ENCODE measurements at regions not wholly inside any gene's neighbourhood (a gene's known extent, or its start where the extent isn't known, plus 50 kb on each side); places are given as distances from the start of the nearest gene placed in this dataset.
A peak's percentile ranks its signal among the peaks of the same experiment; 100 is the strongest.

GRCh38 chr1:60487565-60488345 lies 414.2 kb upstream of the C1orf87 start:
- Histone ChIP-seq H3K4me2 (no peak overlapping the region), H3K4me1 (replicated peaks; ENCODE audit: insufficient read depth) (0 out of 2 replicates have a peak, but pooled peaks cover 6% of the 10 kb centered on the region), H3K36me3 (ENCODE audit: low read depth) (no peaks in the 10 kb centered on the region), H3K4me3 (no peak overlapping the region), H3K79me2 (ENCODE audit: low read depth) (no peaks in the 10 kb centered on the region), H2AFZ (no peak overlapping the region), H3K9me3 (ENCODE audit: insufficient read depth, low read depth) (no peaks in the 10 kb centered on the region), H3F3A (ENCODE audit: insufficient read depth, low read depth) (no peaks in the 10 kb centered on the region), H3K27ac (no peak overlapping the region), H4K20me1 (ENCODE audit: insufficient read depth) (no peaks in the 10 kb centered on the region), H3K9me2 (ENCODE audit: insufficient read depth) (no peaks in the 10 kb centered on the region), H3K27me3 (ENCODE audit: insufficient read depth, low read depth) (no peaks in the 10 kb centered on the region)
- intact Hi-C loops (cut with micrococcal nuclease; ENCODE audit: unreplicated experiment), result no loop called here
- CTCF ChIA-PET, result no interaction called here
- no TSS peak for BruUV-seq (replicated peaks)
- POLR2A ChIA-PET (ENCODE audit: unreplicated experiment), result no interaction called here
- no peak for TF ChIP-seq CTCF (conservative IDR thresholded peaks at IDR 0.05)
- TF ChIP-seq EZH2 (IDR thresholded peaks at IDR 0.05; ENCODE audit: low read depth), result no peak
- no peak for DNase-seq

DNA sequence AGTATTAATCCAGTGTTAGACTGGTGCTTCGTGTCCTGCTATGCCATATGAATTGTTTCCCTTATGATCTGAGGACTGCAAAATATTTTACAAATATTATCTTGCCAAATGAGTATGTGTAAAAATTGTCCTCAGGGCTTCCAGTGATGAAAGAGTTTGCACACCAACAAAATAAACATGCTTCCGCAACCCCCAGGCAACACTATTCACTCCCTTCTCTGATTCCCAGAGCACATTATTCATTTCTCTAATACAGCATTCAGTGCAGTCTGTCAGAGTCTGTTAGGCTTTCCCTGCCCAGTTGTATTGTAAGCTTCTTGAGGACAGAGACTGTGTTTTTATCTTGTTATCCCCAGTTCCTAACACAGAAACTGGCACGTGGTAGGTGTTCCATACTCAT lies 409.9 kb upstream of the C1orf87 start:
- DNase-seq, result peak in 1 of 2 experiments; percentile 40
- CTCF ChIA-PET, result no interaction called here
- Histone ChIP-seq H3K9me3 (ENCODE audit: insufficient read depth, low read depth) (peaks cover under 1% of the 10 kb centered on the region; the same call in 1 of the 2 replicates), H3K4me1 (replicated peaks; ENCODE audit: insufficient read depth) (0 out of 2 replicates have a peak, but pooled peaks cover 6% of the 10 kb centered on the region), H3K27me3 (ENCODE audit: insufficient read depth, low read depth) (no peaks in the 10 kb centered on the region), H3F3A (ENCODE audit: insufficient read depth, low read depth) (no peaks in the 10 kb centered on the region), H3K9me2 (ENCODE audit: insufficient read depth) (no peaks in the 10 kb centered on the region), H3K4me2 (peak overlapping the region; percentile 3; the same call in 1 of the 2 replicates), H3K36me3 (ENCODE audit: low read depth) (no peaks in the 10 kb centered on the region), H3K4me3 (no peak overlapping the region), H2AFZ (no peak overlapping the region), H3K79me2 (ENCODE audit: low read depth) (no peaks in the 10 kb centered on the region), H4K20me1 (ENCODE audit: insufficient read depth) (no peaks in the 10 kb centered on the region), H3K27ac (no peak overlapping the region)
- intact Hi-C loops (cut with micrococcal nuclease; ENCODE audit: unreplicated experiment), result no loop called here
- TF ChIP-seq CTCF (conservative IDR thresholded peaks at IDR 0.05) (no peak), EZH2 (IDR thresholded peaks at IDR 0.05; ENCODE audit: low read depth) (no peak)
- POLR2A ChIA-PET (ENCODE audit: unreplicated experiment), result no interaction called here
- BruUV-seq (replicated peaks), result no TSS peak

DNA sequence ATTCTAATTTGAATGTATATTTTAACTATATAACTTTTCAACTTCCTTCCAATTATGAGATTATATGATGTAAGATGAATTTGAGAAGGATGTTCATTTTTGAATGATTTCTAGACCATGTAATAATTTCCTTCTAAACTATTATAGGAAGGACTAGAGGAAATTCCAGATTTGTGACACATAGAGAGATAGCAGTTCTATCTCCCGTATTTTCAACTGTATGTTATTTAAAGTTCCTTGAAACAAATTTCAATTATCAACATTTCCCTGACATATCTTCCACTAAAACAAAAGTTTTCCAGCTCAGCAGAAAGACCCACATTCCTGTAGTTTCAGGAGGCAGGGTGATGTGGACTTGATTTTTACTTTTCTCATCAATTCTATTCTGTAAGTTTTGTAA lies 396.7 kb upstream of the C1orf87 start:
- DNase-seq, result no peak

More for the DNA sequence above, 396.7 kb upstream of the C1orf87 start:
- Histone ChIP-seq H3K9me3 (ENCODE audit: insufficient read depth, low read depth) (no peaks in the 10 kb centered on the region), H3F3A (ENCODE audit: insufficient read depth, low read depth) (no peaks in the 10 kb centered on the region), H3K36me3 (ENCODE audit: low read depth) (no peaks in the 10 kb centered on the region), H3K79me2 (ENCODE audit: low read depth) (no peaks in the 10 kb centered on the region), H3K9me2 (ENCODE audit: insufficient read depth) (no peaks in the 10 kb centered on the region), H3K27ac (no peak overlapping the region), H2AFZ (no peak overlapping the region), H3K4me1 (replicated peaks; ENCODE audit: insufficient read depth) (no peaks in the 10 kb centered on the region), H4K20me1 (ENCODE audit: insufficient read depth) (no peaks in the 10 kb centered on the region), H3K27me3 (ENCODE audit: insufficient read depth, low read depth) (no peaks in the 10 kb centered on the region), H3K4me2 (no peak overlapping the region), H3K4me3 (no peak overlapping the region)
- BruUV-seq (replicated peaks), result no TSS peak
- intact Hi-C loops (cut with micrococcal nuclease; ENCODE audit: unreplicated experiment), result no loop called here
- ChIA-PET POLR2A (ENCODE audit: unreplicated experiment) (no interaction called here), CTCF (no interaction called here)
- TF ChIP-seq CTCF (conservative IDR thresholded peaks at IDR 0.05) (no peak), EZH2 (IDR thresholded peaks at IDR 0.05; ENCODE audit: low read depth) (no peak)
